SKM-1 (cell line): ENCODE measurements at regions not wholly inside any gene's neighbourhood (a gene's known extent, or its start where the extent isn't known, plus 50 kb on each side); places are given as distances from the start of the nearest gene placed in this dataset.

Experiments used
- DNase-seq: peaks from one replicate; lab custom pipeline; 2025; ENCODE audit not compliant: unreplicated experiment; lab: John Stamatoyannopoulos, UW

DNA sequence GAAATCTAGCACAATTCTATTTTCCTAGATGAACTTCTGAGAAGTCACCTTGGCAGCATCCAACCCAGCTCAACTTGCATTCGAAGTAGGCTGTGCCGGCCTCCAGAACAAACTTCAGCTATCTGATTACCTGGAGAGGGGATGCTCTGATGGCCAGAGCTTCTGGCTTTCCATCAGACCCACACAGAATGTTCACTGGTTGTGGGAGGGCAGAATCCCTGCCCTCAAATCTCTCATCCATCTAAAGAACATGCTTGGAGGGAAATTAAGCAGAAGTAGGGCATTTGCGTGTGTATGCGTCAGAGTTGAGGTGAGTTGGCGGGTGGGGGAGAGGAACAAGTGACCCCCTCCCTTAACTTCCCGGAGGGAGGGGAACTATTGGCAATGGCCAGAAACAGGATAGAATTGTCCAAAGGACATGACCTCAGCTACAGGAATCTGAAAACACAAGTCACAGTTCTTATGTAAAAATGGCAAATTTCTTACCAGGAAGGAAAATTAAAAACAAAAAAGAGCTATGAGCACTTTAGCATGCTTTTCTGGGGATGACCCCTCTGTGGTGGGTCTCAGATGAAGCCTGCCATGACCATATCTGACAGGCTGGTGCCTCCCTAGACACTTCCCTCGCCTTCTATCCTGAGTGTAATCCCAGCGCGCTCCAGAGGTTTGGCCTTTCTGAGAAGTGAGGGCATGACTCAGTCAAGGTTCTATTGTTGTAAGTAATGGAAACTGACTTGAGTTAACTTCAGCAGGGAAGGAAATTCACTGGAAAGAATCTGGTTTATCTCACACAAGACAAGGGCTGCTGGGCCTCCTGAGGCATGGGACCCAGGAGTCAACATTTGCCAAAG lies 278.8 kb downstream of the RPS24 start:
- no peak for DNase-seq

DNA sequence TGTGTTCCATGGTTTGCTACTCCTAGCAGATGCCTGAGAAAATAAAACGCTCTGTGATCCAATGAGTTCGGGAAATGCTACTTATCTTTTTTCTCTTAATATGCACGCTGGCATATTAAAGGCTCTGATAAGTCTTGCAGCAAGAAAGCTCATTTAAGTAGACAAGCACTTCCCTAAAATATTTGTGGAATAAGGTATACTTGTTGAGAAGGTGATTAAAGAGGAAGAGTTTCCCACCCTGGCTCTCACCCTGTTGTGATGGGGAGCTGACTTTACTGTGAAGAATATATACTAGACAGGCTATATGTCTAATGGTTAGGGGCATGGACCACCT lies 279.4 kb downstream of the RPS24 start:
- DNase-seq, result no peak

DNA sequence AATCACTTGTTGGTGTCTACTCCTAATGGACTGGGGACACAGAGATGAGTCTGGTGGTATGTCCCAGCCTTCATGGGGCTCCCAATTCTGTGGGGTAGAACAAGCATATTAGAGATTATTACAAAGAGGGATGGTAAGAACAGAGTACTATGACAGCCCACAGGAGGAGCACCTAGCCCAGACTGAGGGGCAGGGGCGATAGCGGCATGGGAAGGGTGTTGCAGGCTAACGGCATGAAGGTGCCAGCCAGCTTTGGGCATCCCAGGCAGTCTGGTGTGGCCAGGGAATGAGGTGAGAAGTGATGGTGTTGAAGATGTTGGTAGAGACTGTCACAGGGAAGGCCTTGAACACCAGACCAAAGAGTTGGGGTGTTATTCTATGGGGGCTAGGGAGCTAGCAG lies 280.0 kb downstream of the RPS24 start:
- no peak for DNase-seq

DNA sequence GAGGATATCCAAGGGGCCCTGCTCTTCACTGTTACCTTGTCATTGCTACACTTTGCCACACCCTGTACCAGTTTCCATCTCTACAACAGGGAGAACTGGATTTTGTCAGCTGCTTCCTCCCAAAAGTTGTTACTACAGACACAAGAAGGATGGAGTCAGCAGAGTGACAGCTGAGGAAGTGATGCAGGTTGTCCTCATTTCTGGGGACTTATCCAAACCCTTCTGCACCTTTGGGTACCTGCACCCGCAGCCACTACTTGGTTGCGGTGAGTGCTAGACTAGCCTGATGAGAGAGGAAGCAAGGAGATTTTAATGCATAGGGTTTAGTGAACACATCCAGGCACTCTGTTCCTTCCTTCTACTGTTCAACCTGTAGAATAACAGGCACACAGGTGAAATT lies 281.0 kb downstream of the RPS24 start:
- no peak for DNase-seq

- no peak for DNase-seq
Observed at GRCh38 chr10:78316451-78316931, 282.8 kb downstream of the RPS24 start.

DNA sequence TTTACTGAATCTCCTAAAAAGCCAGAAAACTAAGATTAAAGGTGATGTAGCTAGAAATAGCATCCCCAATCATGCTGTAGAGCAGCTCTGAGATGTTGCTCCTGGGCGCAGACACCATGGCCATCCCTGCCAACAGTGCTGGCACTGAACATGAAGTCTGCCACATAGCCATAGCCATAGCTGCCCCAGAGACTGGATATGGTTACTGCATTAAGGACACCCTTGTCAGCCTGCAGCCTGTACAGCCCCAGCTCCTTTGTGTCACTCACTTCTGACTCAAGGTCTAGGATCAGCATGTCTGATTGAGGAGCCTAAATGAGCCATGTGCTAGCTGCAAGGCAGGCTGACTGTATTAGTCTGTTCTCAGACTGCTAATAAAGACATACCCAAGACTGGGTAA lies 284.6 kb downstream of the RPS24 start:
- DNase-seq, result no peak

DNA sequence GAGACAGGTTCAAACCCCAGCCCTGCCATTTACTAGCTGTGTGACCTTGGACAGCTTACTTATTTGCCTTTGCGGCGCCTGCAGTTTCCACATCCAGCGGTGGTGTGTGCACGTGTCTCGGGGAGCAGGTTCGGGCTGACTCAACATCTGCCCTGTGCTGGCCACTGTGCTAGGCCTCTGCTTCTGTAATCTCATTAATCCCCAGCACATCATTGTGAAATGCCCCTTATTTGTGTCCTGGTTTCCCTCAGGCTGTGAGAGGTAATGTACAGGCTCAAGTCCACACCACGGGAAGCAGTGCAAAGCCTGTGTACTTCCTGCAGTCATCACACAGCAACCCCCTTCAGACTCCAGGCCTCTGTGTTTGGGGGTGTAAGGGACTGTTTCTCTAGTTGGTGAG lies 285.7 kb downstream of the RPS24 start:
- no peak for DNase-seq

DNA sequence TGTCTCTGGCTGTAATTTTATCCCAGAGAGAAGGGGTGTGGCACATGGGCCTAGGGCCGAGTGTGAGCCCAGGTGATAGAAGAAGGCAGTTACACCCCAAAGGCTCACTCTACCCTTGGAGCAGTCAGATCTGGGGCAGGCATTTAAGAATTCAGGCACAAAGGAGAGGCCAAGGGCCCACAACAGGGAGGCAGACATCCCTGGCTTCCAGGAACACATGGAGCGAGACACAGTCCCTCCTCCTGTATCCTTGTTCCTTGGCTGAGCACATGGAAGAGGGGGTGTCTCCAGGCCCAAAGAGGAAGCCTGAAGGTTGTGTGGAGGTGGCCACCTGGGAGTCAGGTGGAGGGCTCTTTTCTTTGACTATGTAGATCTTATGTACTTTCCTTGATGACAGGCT lies 286.2 kb downstream of the RPS24 start:
- no peak for DNase-seq

DNA sequence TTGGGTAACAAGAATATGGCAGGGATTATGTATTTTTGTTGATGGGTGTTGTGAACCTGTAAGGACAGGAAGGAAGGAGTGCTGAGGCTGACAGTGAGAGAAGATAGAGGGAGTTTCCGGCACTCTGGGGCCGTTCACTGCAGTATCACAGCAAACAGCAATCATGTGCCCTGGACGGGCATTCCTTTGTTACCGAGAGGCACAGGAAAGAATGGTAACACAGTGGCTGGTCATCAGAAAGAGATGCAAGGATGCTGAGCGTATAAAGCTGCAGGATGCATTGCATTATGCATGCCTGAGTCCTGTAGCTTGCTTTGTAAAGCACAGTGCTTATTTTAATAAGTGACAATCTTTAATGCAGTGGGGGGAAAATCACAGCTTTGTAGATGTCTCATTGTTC lies 286.8 kb downstream of the RPS24 start:
- no peak for DNase-seq

DNA sequence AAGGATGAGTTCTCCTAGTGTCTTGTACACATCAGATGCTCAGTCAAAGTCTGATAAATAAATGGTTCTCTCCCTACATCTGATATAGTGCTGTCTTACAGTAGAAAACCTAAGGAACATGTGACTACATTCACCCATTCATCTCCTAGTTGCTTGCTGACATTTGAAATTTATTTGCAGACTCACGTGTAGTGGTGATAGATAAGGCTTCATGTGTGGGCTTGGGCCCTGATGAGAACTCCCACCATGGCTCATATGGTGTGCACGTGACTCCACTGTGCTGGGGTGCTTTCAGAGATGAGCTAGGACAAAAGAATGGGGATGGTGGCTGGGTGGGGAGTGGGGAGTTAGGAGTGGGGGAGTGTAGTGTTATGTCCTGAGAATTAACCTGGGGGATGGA lies 287.3 kb downstream of the RPS24 start:
- no peak for DNase-seq

DNA sequence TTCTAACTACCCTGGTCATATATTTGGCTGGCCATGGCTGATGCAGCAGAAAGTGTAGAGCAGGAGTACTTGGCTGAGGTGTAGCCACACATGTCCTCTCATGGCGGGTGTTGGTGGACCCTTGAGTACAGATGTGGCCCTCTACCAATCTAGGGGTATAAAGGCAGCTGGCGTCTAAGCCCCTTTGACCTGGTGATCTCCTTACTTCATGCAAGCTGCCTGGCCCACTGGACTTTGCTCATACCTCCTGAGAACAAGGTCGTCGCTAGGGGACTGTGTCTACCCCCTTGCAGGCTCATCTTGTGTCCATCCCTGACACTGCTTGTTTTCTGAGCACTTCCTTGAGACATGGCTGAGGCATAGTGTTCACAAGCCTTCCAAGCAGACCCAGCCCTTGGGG lies 287.8 kb downstream of the RPS24 start:
- no peak for DNase-seq

- no peak for DNase-seq
Observed at GRCh38 chr10:78326372-78326771, 292.7 kb downstream of the RPS24 start.

GRCh38 chr10:78327778-78328591 lies 294.3 kb downstream of the RPS24 start:
- DNase-seq, result no peak

DNA sequence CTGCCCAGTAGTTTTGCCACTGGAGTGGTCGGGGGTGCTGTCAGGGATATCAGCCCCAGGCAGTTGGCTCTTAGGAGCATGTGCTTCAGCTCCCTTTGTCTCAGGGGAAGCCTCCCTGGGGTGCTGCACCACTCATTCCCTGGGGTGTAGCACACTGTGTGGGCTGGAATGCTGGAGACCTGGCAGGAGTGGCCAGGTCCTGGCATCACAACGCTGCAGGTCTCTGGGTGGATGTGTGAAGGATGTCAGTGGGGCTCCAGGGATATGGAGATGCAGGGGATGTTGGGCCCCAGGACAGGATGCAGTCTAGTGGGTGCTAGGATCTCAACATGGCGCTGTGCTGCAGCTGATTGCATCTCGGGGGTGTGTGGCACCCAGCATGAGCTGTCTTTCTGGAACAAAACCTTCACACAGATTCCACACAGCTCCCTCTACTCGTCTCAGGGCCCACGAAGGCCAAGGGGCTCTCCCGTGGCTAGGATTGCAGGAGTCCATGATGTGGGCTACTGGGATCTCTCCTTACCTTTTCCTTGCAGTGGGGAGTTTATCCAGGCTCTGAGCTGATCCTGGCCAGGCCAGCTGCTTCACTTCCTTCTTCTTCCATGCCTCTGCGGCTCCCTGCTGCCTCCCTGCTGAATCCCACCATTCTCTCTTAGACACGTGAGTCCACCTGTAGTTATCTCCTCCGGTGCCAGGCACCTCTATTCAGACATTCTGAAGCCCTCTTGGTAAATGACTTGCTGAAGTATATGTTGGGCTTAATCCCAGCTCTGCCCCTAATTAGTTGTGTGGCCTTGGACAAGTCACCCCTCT lies 295.1 kb downstream of the RPS24 start:
- no peak for DNase-seq

DNA sequence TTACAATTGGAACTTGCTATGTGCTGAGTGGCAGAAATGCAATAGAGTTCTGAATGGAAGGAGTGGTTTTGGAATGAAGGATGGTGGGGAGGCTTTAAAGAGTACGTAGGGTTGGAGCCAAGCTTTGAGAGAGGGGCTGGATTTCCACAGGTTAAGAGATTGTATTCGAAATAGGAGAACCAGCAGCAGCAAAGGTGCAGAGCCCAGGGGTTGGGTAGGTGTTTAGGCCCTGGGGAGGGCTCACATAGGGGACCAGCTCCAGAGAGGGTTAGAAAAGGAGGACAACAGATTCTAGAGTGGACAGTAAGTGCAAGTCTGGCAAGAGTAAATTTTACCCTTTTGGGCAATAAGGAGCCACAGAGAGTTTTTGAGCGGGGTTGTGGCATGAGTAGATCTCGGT lies 297.2 kb downstream of the RPS24 start:
- DNase-seq, result no peak

DNA sequence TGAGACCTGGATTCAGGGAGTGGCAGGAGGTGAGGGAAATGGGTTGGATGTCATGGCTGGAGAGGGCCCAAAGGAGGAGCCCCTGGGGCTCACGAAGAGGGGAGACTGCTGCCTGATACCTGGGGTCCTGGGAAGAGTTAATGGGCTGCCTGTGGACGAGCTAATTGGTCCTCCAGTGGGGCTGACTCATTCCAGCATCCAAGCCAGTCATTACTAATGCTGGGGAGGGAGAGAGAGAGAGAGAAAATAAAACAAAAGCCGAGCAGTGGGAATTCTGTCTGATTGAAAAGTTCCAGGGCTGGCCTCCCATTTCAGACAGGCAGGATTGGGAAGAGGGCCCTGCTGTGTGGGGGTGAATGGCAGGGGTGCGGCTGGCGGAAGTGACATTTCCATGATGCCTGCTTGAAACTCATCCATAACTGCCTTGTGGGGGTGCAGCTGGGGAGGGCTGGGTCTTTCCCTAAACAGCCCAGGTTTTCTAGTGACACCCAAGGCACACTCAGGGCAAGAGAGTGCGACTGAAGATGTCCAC lies 297.8 kb downstream of the RPS24 start:
- no peak for DNase-seq

- no peak for DNase-seq
Observed at GRCh38 chr10:78332012-78332411, 298.3 kb downstream of the RPS24 start.

GRCh38 chr10:78332657-78333056 lies 299.0 kb downstream of the RPS24 start:
- DNase-seq, result no peak

DNA sequence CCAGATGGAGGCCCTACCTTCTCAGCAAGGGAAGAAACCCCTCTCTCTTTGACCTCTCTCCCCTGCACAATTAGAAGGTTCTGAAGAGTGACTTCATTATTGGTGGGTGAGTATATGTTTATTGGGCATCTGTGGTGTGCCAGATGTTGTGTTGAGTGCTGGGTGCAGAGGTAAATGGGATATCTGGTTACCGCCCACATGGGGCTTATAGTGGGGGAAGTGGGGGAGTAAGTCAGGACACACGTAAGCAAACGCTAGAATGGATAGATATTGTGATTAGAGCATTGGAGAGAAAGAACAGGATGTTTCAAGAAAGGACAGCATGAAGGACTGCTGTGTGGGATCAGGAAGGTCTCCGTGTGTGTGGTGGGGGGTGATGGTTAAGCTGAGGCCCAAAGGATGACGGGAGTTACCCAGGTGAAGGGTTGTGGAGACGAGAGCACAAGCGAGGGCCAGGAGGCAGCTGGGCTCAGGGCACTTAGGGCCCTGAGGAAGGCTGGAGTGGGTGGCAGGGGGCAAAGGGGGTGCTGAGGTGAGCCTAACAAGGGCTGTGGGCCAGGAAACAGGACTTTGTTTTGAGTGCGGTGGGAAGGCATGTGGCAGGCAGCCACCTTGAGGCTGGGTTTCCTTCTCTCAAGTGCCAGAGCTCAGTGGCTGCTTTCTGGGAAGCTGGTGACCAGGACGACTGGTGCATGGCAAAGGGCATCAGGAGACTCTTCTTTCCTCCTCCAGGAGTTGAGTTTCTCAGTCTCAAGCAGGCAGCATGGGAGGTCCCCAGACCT lies 299.9 kb downstream of the RPS24 start:
- no peak for DNase-seq

DNA sequence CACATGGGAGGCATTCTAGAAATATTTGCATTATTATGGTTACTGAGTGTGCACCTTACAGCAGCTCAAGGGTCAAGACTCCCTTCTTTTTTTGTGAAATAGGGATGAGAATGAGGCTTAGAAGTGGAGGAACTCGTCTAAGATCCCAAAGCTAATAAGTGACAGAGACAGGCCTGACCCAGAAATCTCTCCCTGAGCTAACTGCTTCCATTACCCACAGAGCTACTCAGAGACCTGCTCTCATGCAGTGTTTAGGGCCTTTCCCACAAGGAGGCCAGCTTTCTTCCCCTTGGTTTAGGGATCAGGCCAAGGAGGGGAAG lies 301.7 kb downstream of the RPS24 start:
- DNase-seq, result no peak
